ENCODE measurements at regions not wholly inside any gene's neighbourhood (a gene's known extent, or its start where the extent isn't known, plus 50 kb on each side); places are given as distances from the start of the nearest gene placed in this dataset.

GRCh38 chr10:108399465-108399864, 1235.0 kb upstream of the SORCS1 start:
- Histone ChIP-seq H3K9ac (replicated peaks in 1 of 4; ENCODE audit: extremely low read depth in 1 of 4, low read depth in 3 of 4, low read length in 3 of 4) (no peak overlapping the region), H4K20me1 (replicated peaks in 1 of 2; ENCODE audit: control insufficient read depth in 1 of 2, insufficient read depth in 2 of 2, low read length in 2 of 2) (no peaks in the 10 kb centered on the region), H2BK20ac (ENCODE audit: low read length) (no peak overlapping the region), H3K4me3 (ENCODE audit: extremely low read depth in 1 of 4, insufficient read depth in 2 of 4, low read depth in 3 of 4, low read length in 4 of 4) (no peak overlapping the region), H2BK120ac (replicated peaks; ENCODE audit: low read depth, low read length) (no peak overlapping the region), H3K18ac (ENCODE audit: extremely low read depth, low read length) (no peak overlapping the region), H3K14ac (ENCODE audit: insufficient read length) (no peak overlapping the region), H3K4me1 (replicated peaks in 1 of 4; ENCODE audit: control insufficient read depth in 3 of 4, insufficient read depth in 4 of 4, low read length in 3 of 4) (no peaks in the 10 kb centered on the region), H3K79me1 (ENCODE audit: low read depth, low read length) (no peaks in the 10 kb centered on the region), H2AFZ (ENCODE audit: low read length) (no peak overlapping the region), H3K56ac (replicated peaks; ENCODE audit: insufficient read length, low read depth, low read length) (no peak overlapping the region), H4K91ac (replicated peaks; ENCODE audit: insufficient read length, low read length) (no peak overlapping the region), H2BK5ac (ENCODE audit: low read depth, low read length) (no peak overlapping the region), H3K27me3 (replicated peaks in 1 of 4; ENCODE audit: control insufficient read depth in 3 of 4, extremely low read depth in 1 of 4, insufficient read depth in 3 of 4, low read length in 3 of 4) (no peaks in the 10 kb centered on the region), H3K4ac (replicated peaks; ENCODE audit: insufficient read length, low read depth, low read length) (no peak overlapping the region), H2AK5ac (ENCODE audit: low read depth, low read length) (no peak overlapping the region), H2BK12ac (ENCODE audit: low read depth, low read length) (no peak overlapping the region), H3K4me2 (ENCODE audit: insufficient read depth in 1 of 2, low read depth in 2 of 2, low read length in 2 of 2) (no peak overlapping the region), H2BK15ac (ENCODE audit: low read length) (no peak overlapping the region), H3K79me2 (ENCODE audit: control insufficient read depth in 1 of 2, insufficient read depth in 2 of 2, low read length in 2 of 2) (no peaks in the 10 kb centered on the region), H3K27ac (ENCODE audit: low read depth, low read length) (no peak overlapping the region), H4K8ac (ENCODE audit: extremely low read depth, insufficient read depth, low read length) (no peak overlapping the region), H3K23me2 (ENCODE audit: low read depth, low read length) (no peaks in the 10 kb centered on the region), H3K36me3 (ENCODE audit: control insufficient read depth in 2 of 4, insufficient read depth in 4 of 4, low read length in 3 of 4) (no peaks in the 10 kb centered on the region), H4K5ac (ENCODE audit: insufficient read length, low read depth, low read length) (no peak overlapping the region), H3K23ac (ENCODE audit: insufficient read length) (no peak overlapping the region), H3K9me3 (ENCODE audit: insufficient read depth in 2 of 2, low read depth in 1 of 2, low read length in 1 of 2) (no peaks in the 10 kb centered on the region)
- no peak for FAIRE-seq
- ChIA-PET POLR2A (ENCODE audit: partially characterized antibody) (no interaction called here), CTCF (ENCODE audit: partially characterized antibody) (no interaction called here)
- DNase-seq (ENCODE audit: low read depth in 1 of 2, low spot score in 2 of 2): no peak
- 95% methylated on average over 4 of the region's 4 CpGs; no CpG with 5 or more reads in 1 of the 2 experiments for WGBS, 2 experiments (ENCODE audit: extremely low coverage in 1 of 2, insufficient coverage in 1 of 2, insufficient read length in 1 of 2, insufficient replicate concordance in 2 of 2, low coverage in 1 of 2, low lambda C conversion rate in 2 of 2, missing lambda C conversion rate in 1 of 2)
- TF ChIP-seq HDAC6 (IDR thresholded peaks at IDR 0.05; ENCODE audit: low read depth, low read length): no peak
- TF ChIP-seq MAFK (IDR thresholded peaks at IDR 0.05; ENCODE audit: low read depth, low read length): no peak
- no peak for TF ChIP-seq FOSL1 (IDR thresholded peaks at IDR 0.05; ENCODE audit: insufficient read depth, low read depth, low read length)
- TF ChIP-seq MAX (IDR thresholded peaks at IDR 0.05): no peak
- TF ChIP-seq RFX5 (IDR thresholded peaks at IDR 0.05; ENCODE audit: borderline replicate concordance, low read depth, low read length): no peak
- TF ChIP-seq EGR1 (IDR thresholded peaks at IDR 0.05; ENCODE audit: borderline replicate concordance, low read depth, low read length): no peak
- no peak for TF ChIP-seq RNF2 (IDR thresholded peaks at IDR 0.05; ENCODE audit: borderline replicate concordance, low read depth, low read length, missing control alignments, poor library complexity, severe bottlenecking)
- TF ChIP-seq JUN (IDR thresholded peaks at IDR 0.05; ENCODE audit: low read depth, low read length): no peak
- no peak for TF ChIP-seq CBX8 (IDR thresholded peaks at IDR 0.05; ENCODE audit: borderline replicate concordance, low read depth, low read length)
- no peak for TF ChIP-seq SAP30 (IDR thresholded peaks at IDR 0.05; ENCODE audit: insufficient read depth, insufficient replicate concordance, low read length)
- no peak for TF ChIP-seq BACH1 (IDR thresholded peaks at IDR 0.05; ENCODE audit: low read length)
- TF ChIP-seq KDM4A (IDR thresholded peaks at IDR 0.05; ENCODE audit: low read depth, low read length, severe bottlenecking): no peak
- TF ChIP-seq RBBP5 (IDR thresholded peaks at IDR 0.05; ENCODE audit: borderline replicate concordance, low read depth, low read length): no peak
- TF ChIP-seq POU5F1 (IDR thresholded peaks at IDR 0.05; ENCODE audit: low read depth, low read length): no peak
- no peak for TF ChIP-seq ZNF274 (IDR thresholded peaks at IDR 0.05; ENCODE audit: borderline replicate concordance, extremely low read depth, low read length)
